ENCODE measurements at regions not wholly inside any gene's neighbourhood (a gene's known extent, or its start where the extent isn't known, plus 50 kb on each side); places are given as distances from the start of the nearest gene placed in this dataset.

DNA sequence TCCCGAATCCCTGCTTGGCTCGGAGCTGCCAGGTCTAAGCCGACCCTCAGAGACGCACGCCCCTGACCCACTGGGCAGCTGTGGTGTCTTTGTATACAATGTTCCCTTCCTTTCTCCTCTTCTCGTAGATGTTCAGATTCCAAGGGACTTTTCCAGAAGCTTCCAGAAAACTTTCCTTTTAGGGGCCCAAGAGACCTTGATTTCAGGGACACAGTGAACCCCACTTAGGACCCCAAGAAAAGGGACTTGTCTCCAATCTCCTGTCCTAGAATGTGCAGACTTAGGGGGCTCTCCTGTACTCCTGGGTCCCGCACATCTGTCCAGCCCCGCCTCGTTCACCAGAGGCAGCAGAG, 103.5 kb downstream of the EDN3 start:
- DNase-seq (ENCODE audit: low spot score): no peak

DNA sequence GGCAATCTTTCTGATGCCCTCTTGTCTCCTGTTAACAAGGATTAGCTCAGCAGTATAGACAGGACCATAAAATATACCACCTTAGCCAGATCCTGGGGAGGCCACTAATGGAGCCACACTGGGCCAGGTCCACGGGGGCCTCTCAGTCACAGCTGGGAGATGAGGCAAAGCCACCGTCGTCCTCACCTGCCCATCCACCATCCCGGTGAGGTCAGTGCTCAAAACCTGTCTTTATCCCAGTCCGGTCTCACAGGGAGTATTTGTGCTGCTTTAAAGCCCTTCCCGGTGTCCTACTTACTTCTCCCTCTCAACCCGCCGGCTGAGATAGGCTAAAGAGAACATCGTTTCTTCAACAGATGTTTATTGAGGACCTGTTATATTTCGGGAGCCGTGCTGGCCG, 104.3 kb downstream of the EDN3 start:
- DNase-seq (ENCODE audit: low spot score): no peak

DNA sequence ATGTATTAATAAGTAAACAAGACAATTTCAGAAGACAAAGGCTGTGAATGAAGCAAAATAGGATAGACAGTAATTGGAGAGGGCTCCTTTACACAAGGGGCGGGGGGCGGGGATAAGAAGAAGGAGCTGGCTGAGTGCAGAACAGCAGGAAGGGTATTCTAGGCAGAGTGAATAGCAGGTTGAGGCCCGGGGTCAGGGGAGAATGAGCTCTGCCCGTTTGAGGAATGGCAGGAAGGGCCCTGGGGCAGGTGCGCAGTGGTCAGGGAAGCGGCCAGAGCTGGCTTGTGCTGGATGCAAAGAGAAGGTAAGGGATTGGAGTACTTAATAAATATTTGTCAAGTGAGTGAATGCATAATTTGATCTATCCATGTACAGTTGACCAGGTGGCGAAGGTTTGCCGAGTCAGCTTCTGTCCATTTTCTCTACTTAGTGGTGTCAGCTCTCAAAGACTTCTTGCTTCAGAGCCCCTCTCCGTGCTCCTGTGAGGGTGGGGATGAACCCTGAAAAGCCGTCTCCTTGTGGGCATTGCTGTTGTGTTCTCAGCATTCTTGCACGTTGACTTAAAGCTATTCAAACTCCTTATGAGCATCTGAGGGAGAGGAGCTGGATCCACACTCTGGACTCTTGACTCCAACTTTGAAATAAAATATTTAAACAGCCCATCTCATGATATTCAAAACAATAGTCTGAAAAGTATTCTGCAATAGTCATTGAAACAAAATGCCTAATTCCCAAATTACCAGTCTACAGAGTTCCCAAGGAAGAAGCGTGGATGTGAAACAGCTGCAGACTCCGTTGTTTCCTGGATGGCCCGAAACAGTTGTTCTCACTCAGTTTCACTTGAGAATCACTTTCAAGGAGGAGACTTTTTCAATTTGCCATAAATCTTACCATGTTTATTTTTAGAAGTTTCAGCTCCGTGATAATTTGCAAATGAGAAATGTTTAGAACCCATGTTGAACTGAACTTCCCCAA, 105.1 kb downstream of the EDN3 start:
- DNase-seq (ENCODE audit: low spot score): no peak

DNA sequence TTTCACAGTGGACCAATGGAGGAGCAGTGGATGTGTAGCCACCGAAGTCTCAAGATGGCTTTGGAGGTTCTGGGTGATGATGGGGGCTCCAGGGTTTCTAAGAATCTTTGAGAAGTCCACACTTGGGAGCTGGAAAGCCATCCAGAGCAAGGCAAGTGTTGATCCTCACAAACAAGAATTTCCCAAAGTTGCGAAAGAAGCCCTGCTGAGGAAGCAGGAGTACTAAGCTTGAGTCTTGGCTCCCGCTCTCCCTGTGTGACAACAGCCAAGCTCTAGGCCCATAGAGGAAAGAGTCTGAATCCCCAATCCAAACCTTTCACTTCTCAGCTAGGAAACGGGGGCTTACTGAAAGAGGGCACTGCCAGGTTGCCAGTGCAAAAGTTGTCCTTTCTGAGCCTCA, 106.0 kb downstream of the EDN3 start:
- no peak for DNase-seq (ENCODE audit: low spot score)

DNA sequence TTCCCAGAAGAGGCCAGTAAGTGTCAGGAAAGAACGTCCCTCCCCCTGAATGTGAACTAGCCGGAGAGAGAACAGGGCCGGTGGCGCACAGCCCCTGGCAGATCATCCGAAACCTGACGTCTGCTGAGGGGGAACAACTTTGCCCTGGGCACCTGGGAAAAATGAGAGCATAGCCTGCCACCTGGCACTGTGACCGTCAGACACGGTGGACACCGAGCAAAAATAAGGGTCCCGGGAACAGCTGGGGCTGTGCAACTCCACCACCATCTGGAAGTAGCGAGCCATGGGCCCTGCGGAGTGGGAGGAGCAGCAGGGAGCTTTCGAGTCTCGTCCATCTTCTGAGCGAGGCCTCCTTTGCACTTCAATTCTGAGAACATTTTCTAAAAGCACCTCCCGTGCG, 110.8 kb downstream of the EDN3 start:
- no peak for DNase-seq (ENCODE audit: low spot score)

DNA sequence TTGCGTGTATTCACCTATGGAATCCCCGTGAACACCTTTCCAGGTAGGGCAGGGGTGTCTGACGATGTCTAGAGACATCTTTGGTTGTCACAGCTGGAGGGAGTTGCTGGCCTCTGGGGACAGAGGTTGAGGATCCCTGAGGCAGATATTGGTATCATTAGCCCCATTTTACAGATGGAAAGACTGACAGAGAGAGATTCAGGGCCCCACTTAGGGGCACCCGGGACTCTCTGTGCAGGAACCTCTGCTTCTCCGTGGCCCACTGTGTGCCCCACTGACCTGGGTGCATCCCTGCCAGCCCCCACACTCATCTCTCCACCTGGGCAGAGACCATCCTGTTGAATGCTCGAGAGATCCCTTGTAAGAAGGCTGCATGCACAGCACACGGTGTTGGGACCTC, 111.2 kb downstream of the EDN3 start:
- no peak for DNase-seq (ENCODE audit: low spot score)

DNA sequence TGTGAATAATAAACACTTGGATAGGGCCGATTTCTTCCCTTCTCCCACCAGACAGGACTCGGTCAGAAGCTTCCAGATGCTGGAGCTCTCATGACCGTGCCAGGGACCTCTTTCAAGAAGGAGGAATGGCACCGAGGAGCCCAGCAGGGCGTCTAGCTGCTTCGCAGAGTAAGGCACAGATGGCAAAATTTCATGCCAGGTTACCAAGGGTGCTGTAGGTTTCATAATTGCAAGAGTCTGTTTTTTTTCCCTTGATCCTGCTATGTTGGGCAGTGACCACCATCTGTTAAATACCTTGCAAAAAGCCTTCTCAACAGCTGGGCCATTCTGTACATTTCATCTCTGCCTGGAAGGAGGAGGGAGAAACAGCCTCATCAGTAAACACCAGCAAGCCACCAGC, 111.8 kb downstream of the EDN3 start:
- no peak for DNase-seq (ENCODE audit: low spot score)

DNA sequence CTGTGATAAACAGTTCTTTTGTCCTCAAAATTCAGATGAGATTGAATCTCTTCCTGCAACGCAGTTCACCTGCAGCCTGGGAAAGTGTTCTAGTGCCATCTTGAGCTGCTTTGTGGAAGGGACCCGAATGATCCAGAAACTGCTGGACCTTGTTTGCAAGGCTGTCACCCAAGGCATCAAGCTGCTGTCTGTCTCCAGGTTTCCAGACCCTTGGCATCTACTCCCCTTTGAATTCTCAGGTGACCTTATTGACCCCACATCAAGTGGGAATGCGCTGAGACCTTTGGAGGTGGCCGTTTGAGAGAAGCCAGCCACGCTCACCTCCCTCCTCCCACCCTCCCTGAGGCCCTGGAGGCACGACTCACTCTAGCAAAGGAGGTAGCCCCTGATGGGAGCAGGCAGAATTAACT, 112.5 kb downstream of the EDN3 start:
- no peak for DNase-seq (ENCODE audit: low spot score)

DNA sequence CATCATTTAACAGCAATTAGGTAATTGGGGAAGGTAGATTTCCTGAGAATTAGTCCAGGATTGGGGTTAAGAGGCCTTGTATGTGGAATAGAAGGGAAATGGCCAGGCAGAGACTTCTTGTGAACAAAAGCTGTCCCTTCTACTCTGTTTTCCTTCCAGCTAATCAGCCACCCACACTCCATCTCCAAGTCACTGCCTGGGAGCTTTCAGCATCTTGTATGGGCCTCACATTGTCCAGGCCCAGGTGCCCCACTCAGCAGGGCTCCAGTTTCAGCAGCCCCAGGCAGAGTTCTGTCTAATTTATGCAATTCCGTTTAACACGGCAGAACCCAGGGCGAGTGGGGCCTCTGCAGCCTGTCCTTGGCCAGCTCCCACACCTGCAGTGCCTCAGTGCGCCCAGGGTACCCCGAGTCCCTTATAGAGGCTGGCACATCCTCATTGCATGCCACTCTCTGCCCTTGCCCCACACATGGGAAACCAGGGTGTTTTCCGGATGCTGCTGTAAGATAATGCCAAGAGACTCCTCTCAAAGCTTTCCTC, 113.0 kb downstream of the EDN3 start:
- DNase-seq (ENCODE audit: low spot score): no peak

DNA sequence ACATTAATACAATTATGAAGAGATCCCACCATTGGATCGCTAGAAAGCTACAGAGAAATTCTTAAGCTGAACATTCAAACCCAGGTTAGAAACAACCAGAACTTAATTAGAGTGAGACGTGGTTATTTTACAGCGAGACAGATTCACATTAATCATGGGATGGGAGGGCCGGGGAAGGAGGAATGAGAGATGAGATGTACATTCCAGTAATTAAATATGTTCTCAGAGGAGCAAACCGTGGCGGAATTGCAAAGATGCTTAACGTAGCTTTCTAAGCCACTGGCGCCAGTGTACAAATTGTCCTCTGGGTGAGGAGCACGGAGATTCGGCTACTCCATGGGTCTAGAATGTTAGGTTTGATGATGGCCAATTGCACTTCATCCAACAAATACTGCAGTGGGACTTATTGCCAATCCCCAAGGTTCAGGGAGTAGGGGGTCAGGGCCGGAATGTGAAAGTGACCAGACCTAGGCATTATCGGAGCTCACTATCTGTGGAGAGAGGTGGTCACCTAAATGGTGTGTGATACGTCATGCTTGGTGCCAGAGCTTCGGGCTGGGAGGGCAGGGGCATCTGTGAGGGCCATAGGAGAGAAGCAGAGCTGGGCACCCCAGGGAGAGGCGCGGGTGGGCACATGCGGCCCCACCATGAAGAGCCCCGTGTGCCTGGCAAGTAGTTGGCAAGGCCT, 114.7 kb downstream of the EDN3 start:
- no peak for DNase-seq (ENCODE audit: low spot score)

DNA sequence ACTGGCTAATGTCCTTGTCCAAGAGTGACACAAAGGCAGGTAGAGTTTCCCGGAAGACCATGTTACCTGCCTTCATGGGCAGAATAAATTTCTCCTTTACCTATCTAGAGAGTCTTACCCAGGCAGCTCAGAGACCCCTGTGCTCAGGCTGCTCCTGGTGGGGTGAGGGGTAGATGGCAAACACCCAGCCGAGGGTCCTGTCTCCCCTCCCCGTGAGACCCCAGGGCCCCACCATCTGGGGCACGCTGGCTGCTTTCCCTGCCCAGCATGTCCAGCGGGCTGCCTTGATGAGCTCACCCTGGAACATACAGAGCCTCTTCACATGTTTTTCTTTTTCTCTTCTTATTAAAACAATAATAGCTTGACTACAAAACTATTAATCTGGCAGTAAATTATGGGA, 116.5 kb downstream of the EDN3 start:
- no peak for DNase-seq (ENCODE audit: low spot score)

DNA sequence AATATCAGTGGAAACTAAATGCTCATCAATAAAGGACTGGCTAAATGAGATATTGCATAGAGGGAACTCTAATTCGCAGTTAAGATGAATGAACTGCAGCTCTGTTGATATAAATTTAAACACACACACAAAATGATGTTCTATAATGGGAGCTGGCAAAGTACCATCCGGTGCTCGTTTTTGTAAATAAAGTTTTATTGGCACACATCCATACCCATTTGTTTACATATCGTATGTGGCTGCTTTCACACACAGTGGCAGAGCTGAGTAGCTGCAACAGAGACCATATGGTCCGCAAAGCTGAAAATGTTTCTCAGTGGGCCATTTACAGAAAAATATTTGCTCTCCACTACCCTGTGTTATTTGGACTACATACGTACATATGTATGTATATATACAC, 120.7 kb downstream of the EDN3 start:
- no peak for DNase-seq (ENCODE audit: low spot score)

DNA sequence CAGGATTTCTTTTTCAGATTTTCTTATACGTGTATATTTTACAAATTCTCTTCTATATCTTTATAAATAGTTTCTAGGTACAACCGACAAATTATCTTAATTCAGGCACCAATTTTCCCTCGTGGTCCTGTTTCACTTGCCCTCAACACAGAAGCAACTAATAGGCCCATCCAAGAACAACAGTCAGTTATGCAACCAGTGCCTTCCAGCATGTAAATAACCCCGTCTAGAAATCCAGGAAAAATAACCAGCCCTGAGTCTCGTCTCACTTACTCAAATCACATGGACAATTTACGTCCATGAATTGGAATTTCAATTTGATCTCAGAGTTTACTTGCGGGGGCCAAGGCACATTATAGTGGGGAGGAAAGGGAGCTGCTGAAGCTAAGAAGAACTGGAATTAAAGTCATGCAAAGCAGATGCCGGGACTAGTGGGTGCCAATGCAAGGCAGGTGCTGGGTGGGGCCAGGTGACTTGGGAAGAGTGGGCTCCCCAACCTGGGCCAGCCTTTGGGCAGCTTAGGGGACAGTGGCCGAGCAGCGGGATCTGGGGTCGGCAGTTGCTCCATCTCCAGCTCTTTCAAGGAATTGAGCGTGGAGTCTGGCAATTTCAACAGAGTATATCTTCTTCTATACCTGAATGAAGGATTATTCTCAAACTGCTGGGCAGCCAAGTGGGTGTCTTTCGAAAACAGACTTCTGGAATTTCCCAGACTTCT, 121.7 kb downstream of the EDN3 start:
- DNase-seq (ENCODE audit: low spot score): no peak

DNA sequence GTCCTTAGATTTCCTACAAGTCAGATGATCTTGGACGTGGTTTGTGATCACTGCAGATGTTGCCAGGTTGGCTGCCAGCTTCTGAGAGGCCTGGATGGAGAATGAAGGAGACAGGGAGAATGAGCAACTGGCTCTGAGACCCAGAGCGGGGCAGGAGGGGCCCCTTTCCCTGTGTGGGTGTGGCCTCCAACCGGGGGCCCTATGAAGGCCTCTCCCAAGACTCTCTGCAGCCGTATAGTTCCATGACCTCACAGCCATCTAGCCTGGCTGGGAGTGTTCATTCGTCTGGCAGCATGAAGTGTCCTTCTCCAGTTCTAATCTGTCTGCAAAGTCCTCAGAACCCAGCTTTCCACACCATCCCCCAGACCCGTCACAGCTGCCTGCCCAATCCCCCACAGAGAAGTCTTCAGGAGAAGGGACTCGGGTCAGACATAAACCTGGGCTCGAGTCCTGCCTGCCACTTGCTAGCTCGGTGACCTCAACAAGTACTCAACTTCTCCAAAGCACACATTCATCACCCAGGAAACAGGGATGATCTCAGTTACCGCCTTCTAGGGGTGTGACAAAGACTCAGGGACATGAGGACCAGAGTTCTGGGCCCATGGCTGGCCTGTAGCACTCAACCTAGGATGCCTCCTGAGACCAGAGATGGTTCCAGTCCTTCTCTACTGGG, 122.6 kb downstream of the EDN3 start:
- no peak for DNase-seq (ENCODE audit: low spot score)

DNA sequence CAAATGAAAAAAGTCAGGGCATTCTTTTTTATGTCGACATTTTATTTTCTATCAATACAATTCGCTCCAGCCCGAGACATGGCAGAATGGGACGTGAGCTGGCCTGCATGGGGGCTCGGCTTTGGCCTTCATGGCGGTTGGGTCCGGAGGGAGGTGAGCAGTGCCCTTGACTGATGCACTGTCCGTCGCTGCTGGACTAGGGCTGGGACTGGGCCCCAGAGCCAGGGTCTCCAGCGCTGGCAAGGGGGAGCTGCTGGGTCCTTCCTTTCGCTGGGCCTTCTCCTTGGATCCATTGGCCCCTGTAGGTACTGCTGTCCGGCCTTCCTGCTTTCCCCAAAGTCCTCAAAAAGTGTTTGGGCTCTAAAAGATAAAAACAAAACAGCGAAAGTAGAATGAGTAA, 124.6 kb downstream of the EDN3 start:
- no peak for DNase-seq (ENCODE audit: low spot score)

DNA sequence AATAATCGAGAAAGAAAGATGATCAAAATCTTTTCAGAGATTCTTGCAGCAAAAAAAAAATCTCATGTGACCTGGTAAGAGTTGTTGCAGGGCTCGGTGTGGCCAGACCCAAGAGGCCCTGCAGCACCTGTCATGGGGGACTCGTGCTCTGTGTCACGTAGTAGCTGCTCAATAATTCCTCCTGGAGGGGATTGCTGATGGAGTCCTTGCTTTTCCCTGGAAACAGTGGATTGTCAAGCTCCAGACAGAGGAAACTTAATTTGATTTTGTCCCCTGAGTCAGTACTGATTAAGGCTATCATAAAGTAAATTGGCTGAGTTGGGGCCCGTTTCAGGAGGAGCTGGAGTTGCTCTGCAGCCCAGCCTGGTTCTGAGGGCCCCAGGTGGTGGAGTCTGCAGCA, 125.2 kb downstream of the EDN3 start:
- no peak for DNase-seq (ENCODE audit: low spot score)

DNA sequence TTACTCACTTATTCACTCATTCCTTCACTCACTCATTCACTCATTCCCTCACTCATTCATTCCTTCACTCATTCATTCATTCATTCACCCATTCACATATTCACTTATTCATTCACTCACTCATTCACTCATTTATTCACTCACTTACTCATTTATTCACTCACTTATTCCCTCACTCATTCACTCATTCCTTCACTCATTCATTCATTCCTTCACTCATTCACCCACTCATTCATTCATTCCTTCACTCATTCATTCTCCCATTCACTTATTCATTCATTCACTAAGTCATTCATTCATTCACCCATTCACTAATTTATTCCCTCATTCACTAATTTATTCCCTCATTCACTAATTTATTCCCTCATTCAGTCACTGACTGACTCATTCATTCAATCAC, 127.6 kb downstream of the EDN3 start:
- no peak for DNase-seq (ENCODE audit: low spot score)

DNA sequence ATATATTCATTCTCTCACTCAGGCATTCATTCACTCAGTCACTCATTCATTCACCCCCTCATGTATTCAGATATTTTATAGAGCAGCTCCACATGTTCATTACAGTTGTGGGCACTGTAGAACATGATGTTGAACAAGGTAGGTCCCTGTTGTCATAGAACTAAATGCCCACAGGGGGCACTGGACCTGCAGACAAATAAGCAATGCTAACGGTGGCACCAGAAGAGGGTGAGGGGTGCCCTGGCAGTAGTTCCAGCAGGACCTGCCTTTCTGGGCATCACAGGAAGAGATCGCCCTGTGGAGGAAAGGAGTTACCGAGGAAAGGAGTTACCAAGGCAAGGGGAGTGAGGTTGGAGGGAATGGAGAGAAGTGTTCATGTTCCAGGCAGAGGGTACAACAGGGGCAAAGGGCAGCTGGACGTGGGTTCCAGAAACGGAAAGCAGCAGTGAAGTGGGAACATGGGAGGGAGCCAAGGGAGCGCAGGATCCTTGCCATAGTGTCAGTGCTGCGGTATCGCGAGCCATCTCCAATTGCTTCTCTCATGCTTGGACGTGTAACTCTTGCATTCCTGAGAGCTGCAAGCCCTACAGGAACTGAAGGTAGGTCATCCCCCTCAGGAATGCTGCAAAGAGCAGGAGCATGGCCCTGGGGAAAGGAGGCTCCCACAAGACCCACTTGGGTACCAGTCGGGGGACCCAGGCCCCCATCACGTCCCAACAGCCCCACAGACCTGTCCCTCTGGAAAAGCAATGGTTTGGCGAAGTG, 128.2 kb downstream of the EDN3 start:
- DNase-seq (ENCODE audit: low spot score): no peak

DNA sequence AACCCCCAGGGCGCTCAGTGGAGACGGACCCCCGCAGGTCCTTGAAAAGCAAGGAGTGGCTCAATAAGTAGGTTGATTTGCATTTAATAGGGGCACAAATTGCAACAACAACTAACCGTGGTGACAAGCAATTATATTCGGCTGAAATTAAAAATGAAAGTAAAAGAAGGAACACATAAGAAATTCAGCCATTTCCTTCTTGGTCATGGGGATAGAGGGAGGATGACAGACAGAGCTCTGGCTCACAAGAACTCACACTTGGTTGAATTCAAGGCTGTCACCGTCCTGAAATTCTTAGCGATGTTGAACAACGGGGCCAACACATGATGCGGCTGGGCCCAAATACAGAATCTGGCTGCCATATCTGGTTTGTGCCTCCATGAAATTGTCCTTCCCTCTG, 129.0 kb downstream of the EDN3 start:
- no peak for DNase-seq (ENCODE audit: low spot score)

DNA sequence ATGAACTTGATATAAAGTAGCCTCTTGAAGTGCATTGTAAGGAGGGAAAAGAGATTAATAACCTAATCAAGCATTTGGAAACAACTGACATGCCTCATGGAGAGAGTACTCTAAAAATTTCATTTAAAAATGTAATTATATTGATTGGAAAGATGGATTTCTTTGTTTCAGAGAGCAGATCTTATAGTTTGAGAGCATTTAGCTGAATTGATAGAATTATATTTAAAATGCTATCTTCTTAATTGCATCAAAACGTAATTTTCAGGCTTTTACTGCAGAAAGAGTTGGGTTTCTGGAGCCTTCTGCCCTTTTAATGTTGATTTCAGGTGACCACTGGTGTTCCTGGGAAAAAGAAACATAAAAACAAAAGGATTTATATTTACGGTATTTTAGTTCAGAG, 130.6 kb downstream of the EDN3 start:
- no peak for DNase-seq (ENCODE audit: low spot score)

DNA sequence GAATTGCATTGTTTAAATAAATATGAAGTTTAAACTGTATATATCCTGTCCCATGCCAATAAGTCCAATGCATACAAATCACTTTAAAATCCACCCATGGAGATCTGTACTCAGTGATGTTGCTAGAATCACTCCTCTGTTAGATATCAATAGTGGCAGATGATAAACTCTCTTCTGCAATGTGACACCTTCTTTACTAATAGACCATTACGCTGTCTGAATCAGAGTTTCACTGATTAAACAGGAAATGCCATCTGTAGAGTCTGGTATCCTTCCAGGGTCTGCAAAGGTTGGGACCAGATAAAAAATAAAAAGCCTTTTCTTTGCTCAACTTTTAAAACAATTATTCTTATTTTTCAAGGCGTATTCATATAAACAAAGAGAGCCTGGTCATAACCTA, 134.5 kb downstream of the EDN3 start:
- no peak for DNase-seq (ENCODE audit: low spot score)

Data from activated CD4-positive, alpha-beta T cell treated with anti-CD3 and anti-CD28 coated beads, Interleukin-2, Interleukin-4, amounts not matched to agents 100 ng/mL and 50 ng/mL, durations not matched to agents 16 hours and 8 hours (primary cell).